PC-3 (cell line): ENCODE measurements at regions not wholly inside any gene's neighbourhood (a gene's known extent, or its start where the extent isn't known, plus 50 kb on each side); places are given as distances from the start of the nearest gene placed in this dataset.

Source experiments
- ATAC-seq: fragments of 200-7000 bp; cut with Tn5 transposase; 2 replicates; pipeline ENCODE4 v1.9.1; 2020; ENCODE audit warnings: mild to moderate bottlenecking, moderate library complexity
- BruUV-seq: library from RNA; stranded (reverse); fragments of 400-500 nt; replicated peaks from 2 replicates; lab custom pipeline; 2021; lab: Mats Ljungman, UMichigan
- CTCF ChIA-PET: fragments of 300-600 bp; sonication (Branson Sonifier 250); formaldehyde crosslinking; loops from one replicate; lab custom pipeline; 2022; ENCODE audit warnings: antibody characterized with exemption; lab: Charles Lee
- POLR2A ChIA-PET: fragments of 300-600 bp; sonication (Branson Sonifier 250); formaldehyde crosslinking; loops from one replicate; lab custom pipeline; 2022; ENCODE audit warnings: antibody characterized with exemption; ENCODE audit not compliant: unreplicated experiment; lab: Charles Lee
- DNase-seq: peaks from one replicate; pipeline ENCODE4 v3.0.0-alpha.2; 2015
- H2AFZ ChIP-seq: fragments of 300-600 bp; sonication (generic); 2 replicates; pipeline ENCODE4 v1.6.0; 2016; ENCODE audit warnings: antibody characterized with exemption, low read length
- H3F3A ChIP-seq: fragments of 300-600 bp; sonication (generic); one replicate; pipeline ENCODE4 v1.6.0; 2017; ENCODE audit warnings: antibody characterized with exemption, low read length, control low read depth, mild to moderate bottlenecking; ENCODE audit not compliant: unreplicated experiment
- H3K27ac ChIP-seq: fragments of 300-600 bp; sonication (generic); 2 replicates; pipeline ENCODE4 v1.5.1; 2016; ENCODE audit warnings: mild to moderate bottlenecking, low read length
- H3K27me3 ChIP-seq: fragments of 300-600 bp; sonication (generic); 2 replicates; pipeline ENCODE4 v1.6.1; 2016; ENCODE audit warnings: low read length, mixed read lengths
- H3K36me3 ChIP-seq: fragments of 300-600 bp; sonication (generic); 2 replicates; pipeline ENCODE4 v1.6.1; 2016; ENCODE audit warnings: low read depth, mixed run types, low read length, mixed read lengths
- H3K4me1 ChIP-seq: fragments of 300-600 bp; sonication (generic); 2 replicates; pipeline ENCODE4 v1.5.1; 2016; ENCODE audit warnings: low read length; ENCODE audit not compliant: insufficient read depth
- H3K4me2 ChIP-seq: fragments of 300-600 bp; sonication (generic); 2 replicates; pipeline ENCODE4 v1.6.0; 2016; ENCODE audit warnings: low read length
- H3K4me3 ChIP-seq: fragments of 300-600 bp; sonication (generic); 2 replicates; pipeline ENCODE4 v1.5.1; 2016; ENCODE audit warnings: mild to moderate bottlenecking, low read length, mixed read lengths
- H3K79me2 ChIP-seq: fragments of 300-600 bp; sonication (generic); 2 replicates; pipeline ENCODE4 v1.6.1; 2017; ENCODE audit warnings: low read length, mixed read lengths
- H3K9ac ChIP-seq: fragments of 300-600 bp; sonication (generic); 2 replicates; pipeline ENCODE4 v1.6.0; 2016; ENCODE audit warnings: mild to moderate bottlenecking, low read length
- H3K9me2 ChIP-seq: fragments of 300-600 bp; sonication (generic); replicated peaks from 2 replicates; pipeline ENCODE4 v1.6.1; 2016; ENCODE audit warnings: mixed run types, low read length, mixed read lengths
- H3K9me3 ChIP-seq: fragments of 300-600 bp; sonication (generic); 2 replicates; pipeline ENCODE4 v1.6.1; 2016; ENCODE audit warnings: low read length, mixed read lengths
- H4K20me1 ChIP-seq: fragments of 300-600 bp; sonication (generic); 2 replicates; pipeline ENCODE4 v1.6.1; 2016; ENCODE audit warnings: low read length, mixed read lengths
- EZH2 ChIP-seq: fragments of 300-600 bp; sonication (generic); IDR thresholded peaks from one replicate; pipeline ENCODE4 v1.6.1; 2017; ENCODE audit warnings: antibody characterized with exemption, mild to moderate bottlenecking, low read length; ENCODE audit not compliant: unreplicated experiment
- EZH2phosphoT487 ChIP-seq: fragments of 300-600 bp; sonication (generic); IDR thresholded peaks from 2 replicates; pipeline ENCODE4 v1.6.1; 2018; ENCODE audit warnings: mild to moderate bottlenecking, antibody characterized with exemption, low read length, borderline replicate concordance
- intact Hi-C: fragments of 100-400 bp; cut with micrococcal nuclease; formaldehyde crosslinking; loops from 2 replicates; pipeline ENCODE4 v1.9.0; 2023
- TF ChIP-seq, protein P1 (sequence below): fragments of 300-600 bp; sonication (generic); conservative IDR thresholded peaks from 2 replicates; pipeline ENCODE4 v1.5.1; 2017; ENCODE audit warnings: antibody characterized with exemption, low read depth, mild to moderate bottlenecking, low read length

DNA sequence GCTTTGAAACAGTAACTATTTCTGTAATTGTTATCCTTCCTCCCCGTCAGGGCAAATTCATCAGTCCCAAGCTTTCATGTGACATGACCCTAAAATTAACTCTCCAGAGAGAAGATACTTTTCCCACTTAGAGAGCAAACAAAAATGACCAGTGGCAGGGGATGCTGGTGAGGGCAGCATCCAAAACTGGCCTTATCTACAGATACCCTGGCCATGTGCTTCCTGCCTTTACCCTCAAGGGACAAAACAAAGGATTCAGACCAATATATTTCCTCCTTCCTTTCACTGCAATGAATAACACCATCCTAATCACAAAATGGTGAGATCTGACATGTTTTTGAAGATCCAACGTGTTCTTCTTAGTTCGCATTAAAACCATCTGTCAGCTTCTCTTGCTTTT is 267.2 kb downstream of the MAN2A1 start:
- ChIA-PET POLR2A (no interaction called here), CTCF (no interaction called here)
- intact Hi-C loops: no loop called here
- no peak overlapping the region for H2AFZ ChIP-seq
- ATAC-seq (no peak), DNase-seq (no peak)
- no peaks in the 10 kb centered on the region for H3K27me3 ChIP-seq
- H3K9ac ChIP-seq: no peak overlapping the region
- H3K4me2 ChIP-seq: no peak overlapping the region
- H3K4me1 ChIP-seq: no peaks in the 10 kb centered on the region
- no TSS peak for BruUV-seq
- no peak for TF ChIP-seq EZH2phosphoT487
- no peak for TF ChIP-seq EZH2
- TF ChIP-seq, protein P1, sequence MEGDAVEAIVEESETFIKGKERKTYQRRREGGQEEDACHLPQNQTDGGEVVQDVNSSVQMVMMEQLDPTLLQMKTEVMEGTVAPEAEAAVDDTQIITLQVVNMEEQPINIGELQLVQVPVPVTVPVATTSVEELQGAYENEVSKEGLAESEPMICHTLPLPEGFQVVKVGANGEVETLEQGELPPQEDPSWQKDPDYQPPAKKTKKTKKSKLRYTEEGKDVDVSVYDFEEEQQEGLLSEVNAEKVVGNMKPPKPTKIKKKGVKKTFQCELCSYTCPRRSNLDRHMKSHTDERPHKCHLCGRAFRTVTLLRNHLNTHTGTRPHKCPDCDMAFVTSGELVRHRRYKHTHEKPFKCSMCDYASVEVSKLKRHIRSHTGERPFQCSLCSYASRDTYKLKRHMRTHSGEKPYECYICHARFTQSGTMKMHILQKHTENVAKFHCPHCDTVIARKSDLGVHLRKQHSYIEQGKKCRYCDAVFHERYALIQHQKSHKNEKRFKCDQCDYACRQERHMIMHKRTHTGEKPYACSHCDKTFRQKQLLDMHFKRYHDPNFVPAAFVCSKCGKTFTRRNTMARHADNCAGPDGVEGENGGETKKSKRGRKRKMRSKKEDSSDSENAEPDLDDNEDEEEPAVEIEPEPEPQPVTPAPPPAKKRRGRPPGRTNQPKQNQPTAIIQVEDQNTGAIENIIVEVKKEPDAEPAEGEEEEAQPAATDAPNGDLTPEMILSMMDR: no peak
- no peaks in the 10 kb centered on the region for H4K20me1 ChIP-seq
- no peaks in the 10 kb centered on the region for H3F3A ChIP-seq
- no peaks in the 10 kb centered on the region for H3K36me3 ChIP-seq
- H3K4me3 ChIP-seq: no peak overlapping the region
- no peaks in the 10 kb centered on the region for H3K79me2 ChIP-seq
- no peak overlapping the region for H3K27ac ChIP-seq
- no peaks in the 10 kb centered on the region for H3K9me2 ChIP-seq
- no peaks in the 10 kb centered on the region for H3K9me3 ChIP-seq

DNA sequence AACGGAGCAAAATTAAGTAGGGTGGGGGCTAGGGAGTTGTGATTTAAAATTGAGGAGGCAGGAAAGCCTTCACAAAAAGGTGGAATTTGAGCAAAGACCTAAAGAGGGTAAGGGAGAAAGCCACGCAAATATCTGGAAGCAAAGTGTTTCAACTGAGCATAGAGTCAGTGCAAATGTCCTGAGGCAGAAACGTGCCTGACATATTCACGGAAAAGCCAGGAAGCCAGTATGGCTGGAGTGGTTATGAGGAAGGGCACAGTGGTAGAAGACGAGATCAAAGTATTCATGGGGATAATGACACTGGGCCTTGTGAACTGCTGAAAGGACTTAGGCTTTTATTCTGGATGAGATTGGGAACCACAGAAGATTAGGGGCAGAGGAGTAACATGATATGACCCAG is 268.4 kb downstream of the MAN2A1 start:
- Histone ChIP-seq H3K4me3 (no peak overlapping the region), H3F3A (no peaks in the 10 kb centered on the region), H3K36me3 (no peaks in the 10 kb centered on the region), H3K4me1 (no peaks in the 10 kb centered on the region), H3K4me2 (no peak overlapping the region), H3K79me2 (no peaks in the 10 kb centered on the region), H2AFZ (no peak overlapping the region), H3K27me3 (no peaks in the 10 kb centered on the region), H4K20me1 (no peaks in the 10 kb centered on the region), H3K9me3 (no peaks in the 10 kb centered on the region), H3K9ac (no peak overlapping the region), H3K9me2 (no peaks in the 10 kb centered on the region), H3K27ac (no peak overlapping the region)
- intact Hi-C loops: no loop called here
- no TSS peak for BruUV-seq
- ChIA-PET POLR2A (no interaction called here), CTCF (no interaction called here)
- no peak for ATAC-seq
- TF ChIP-seq, protein P1: no peak
- TF ChIP-seq EZH2: no peak
- TF ChIP-seq EZH2phosphoT487: no peak
- no peak for DNase-seq

DNA sequence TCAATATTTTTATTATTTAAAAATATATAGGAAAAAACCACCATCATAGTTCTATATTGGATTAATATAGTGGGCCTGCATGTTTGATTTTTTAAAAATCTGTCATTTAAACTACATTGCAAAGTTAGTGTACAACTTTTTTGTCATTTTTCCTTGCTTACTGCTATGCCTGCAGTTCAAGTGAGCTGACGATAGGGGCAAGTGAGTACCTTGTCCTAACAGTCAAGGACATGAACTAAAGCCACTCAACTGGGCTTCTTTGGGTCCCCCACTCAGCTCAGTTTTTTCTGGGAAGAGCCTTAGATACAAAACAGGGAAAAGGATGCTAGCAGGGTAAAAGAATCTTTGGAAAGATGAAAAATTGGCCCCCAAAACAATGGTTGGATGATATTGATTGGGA is 269.9 kb downstream of the MAN2A1 start:
- CTCF ChIA-PET: no interaction called here
- Histone ChIP-seq H4K20me1 (no peaks in the 10 kb centered on the region), H3F3A (no peaks in the 10 kb centered on the region), H3K4me3 (no peak overlapping the region), H3K9me2 (no peaks in the 10 kb centered on the region), H3K79me2 (no peaks in the 10 kb centered on the region), H2AFZ (no peak overlapping the region), H3K27me3 (no peaks in the 10 kb centered on the region), H3K9me3 (no peaks in the 10 kb centered on the region), H3K4me1 (no peaks in the 10 kb centered on the region), H3K27ac (no peak overlapping the region), H3K4me2 (no peak overlapping the region), H3K36me3 (no peaks in the 10 kb centered on the region), H3K9ac (no peak overlapping the region)
- DNase-seq (no peak), ATAC-seq (no peak)
- intact Hi-C loops: no loop called here
- TF ChIP-seq EZH2 (no peak), EZH2phosphoT487 (no peak)
- TF ChIP-seq, protein P1: no peak; the same call in 1 of the 2 replicates
- POLR2A ChIA-PET: no interaction called here
- BruUV-seq: no TSS peak
